Stimulated activated CD4-positive, alpha-beta T cell treated with anti-CD3 and anti-CD28 coated beads, Interleukin-4, amount 100 ng/mL, for 1 hour (primary cell): ENCODE measurements at regions not wholly inside any gene's neighbourhood (a gene's known extent, or its start where the extent isn't known, plus 50 kb on each side); places are given as distances from the start of the nearest gene placed in this dataset.

Source experiments
- DNase-seq: peaks from one replicate; pipeline ENCODE4 v3.0.0-alpha.2; 2020

GRCh38 chr11:79963856-79964645, 523.2 kb upstream of the TENM4 start:
- DNase-seq = no peak

- DNase-seq = no peak
Observed at GRCh38 chr11:79960461-79960860, 519.6 kb upstream of the TENM4 start.

DNA sequence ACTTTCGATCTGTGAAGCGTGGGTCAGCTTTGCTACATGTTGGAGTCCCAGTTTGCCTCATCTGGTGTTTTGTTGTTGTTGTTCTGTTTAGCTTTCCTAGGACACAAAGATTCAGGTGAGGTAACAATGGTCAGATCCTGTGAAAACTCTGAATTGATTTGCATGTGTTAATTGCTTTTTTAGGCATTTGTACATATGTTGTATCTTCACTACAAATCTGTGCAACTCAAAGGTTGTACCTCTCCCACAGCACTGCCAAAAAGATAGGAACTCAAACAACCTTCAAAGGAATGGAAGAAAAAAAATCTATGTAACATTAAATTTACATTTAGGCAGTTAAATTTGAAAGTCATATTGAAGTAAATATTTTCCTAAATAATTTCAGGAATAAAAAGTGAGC, 518.5 kb upstream of the TENM4 start:
- DNase-seq = no peak

DNA sequence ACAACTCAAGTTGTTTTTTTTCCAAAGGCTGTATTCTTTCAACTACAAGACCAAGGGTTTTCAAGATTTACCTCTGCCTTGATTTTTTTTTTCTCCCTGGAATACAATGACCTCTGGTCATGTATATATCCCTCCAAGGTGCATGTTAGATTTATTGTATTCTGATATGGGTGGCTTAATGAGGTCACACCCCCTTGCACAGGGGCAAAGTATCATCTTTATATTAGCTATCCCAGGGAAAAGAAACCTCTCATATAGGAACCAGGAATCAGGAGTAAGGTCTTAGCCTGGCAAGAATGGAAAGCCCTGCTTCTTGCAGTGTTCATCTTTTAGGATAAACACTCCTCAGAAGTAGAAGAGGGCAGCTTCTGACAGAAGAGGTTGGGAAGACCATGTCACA, 516.9 kb upstream of the TENM4 start:
- DNase-seq = no peak

- DNase-seq = no peak
Observed at GRCh38 chr11:79956061-79956460, 515.2 kb upstream of the TENM4 start.

DNA sequence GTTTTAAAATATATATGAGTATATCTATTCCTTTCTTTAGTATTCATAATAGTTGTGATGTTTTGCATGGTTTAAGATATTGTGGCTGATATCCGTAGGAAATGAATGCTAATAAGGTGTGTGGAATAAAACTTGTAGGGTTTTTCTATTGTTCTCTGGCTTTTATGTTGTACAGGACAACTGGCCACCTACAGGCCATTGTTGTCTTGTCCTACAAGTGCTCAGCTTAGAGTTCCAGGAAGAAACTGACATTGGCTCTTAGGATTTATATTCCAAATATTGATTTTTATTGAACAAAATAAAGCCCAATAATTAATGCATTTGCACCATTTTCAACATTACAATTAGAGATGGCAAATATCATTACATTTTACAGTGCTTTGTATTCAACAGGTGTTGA, 512.8 kb upstream of the TENM4 start:
- no peak for DNase-seq

DNA sequence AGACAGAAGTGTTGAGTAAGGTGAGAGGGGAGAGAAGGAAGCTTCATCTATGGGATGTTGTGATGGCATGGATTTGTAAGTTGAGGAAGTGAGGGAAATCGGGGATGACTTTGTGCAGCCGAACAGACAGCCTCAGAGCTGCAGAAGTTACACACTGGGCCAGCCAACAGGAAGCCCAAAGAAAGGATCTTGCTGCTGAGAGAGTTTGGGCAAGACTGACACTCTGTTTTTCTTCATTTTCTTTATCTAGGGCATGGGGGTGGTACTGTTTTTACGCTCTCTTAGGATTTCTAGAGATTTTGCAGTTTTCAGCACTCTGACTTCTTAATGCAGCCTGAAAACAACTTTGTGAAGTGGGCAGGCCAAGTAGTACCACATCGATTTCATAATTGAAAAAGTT, 509.9 kb upstream of the TENM4 start:
- no peak for DNase-seq

- DNase-seq = no peak
Observed at GRCh38 chr11:79950172-79950571, 509.3 kb upstream of the TENM4 start.

DNA sequence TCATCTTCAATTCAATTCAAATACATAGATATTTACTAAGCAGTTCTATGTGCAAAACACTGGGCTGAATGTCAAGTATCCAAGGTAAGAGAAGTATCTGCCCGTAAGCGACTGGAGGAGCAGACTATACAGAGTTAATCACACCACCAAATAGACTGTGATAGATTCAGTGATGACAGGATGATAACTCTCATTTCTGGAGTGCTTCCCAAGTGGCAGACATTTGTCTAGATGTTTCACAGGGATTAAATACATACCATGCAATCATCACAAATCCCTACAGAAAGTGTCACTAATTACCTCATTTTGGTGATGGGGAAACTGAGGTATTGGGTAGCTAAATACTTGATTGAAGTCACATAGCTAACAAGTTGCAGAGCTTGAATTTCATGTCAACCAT, 508.7 kb upstream of the TENM4 start:
- no peak for DNase-seq

GRCh38 chr11:79942646-79943045, 501.8 kb upstream of the TENM4 start:
- no peak for DNase-seq

DNA sequence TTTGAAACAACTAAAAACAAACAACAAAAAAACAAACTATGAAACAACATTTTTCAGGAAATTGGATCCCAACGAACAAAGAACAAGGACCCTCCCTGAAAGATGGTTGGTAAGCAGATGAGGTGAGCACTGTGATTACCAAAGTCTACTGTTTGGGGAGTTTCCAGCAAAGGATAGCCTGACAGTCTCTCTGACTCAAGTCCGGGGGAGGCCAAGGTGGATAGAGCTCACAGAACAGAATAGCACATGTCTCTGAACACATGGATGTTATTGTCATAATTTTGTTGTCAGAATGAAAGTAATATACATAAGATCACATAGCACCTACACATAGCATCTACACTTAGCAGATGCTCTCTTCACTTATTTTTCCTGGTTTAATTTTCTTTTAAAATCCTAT, 501.3 kb upstream of the TENM4 start:
- no peak for DNase-seq

- DNase-seq = no peak
Observed at GRCh38 chr11:79940974-79941735, 500.3 kb upstream of the TENM4 start.

- no peak for DNase-seq
Observed at GRCh38 chr11:79940165-79940564, 499.3 kb upstream of the TENM4 start.

GRCh38 chr11:79939111-79939510, 498.3 kb upstream of the TENM4 start:
- no peak for DNase-seq

GRCh38 chr11:79937676-79938334, 497.0 kb upstream of the TENM4 start:
- no peak for DNase-seq

DNA sequence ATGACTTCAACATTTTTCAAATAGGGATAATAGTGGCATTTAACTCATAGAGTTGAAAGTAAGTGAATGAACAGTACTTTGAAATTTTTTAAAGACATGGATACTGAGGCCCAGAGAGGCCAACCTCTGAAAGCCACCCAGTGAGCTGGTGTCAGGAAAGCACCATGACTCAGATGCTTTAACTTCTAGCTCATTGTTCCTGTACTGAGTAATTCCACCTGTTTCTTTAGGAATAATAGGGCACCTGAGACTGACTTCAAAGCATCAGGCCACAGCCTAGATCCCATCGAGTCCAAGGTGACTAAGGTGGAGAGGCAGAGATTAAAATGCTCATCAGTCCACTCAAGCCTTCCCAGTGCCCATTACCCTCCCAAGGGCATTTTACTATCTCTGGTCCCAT, 491.8 kb upstream of the TENM4 start:
- DNase-seq = no peak

DNA sequence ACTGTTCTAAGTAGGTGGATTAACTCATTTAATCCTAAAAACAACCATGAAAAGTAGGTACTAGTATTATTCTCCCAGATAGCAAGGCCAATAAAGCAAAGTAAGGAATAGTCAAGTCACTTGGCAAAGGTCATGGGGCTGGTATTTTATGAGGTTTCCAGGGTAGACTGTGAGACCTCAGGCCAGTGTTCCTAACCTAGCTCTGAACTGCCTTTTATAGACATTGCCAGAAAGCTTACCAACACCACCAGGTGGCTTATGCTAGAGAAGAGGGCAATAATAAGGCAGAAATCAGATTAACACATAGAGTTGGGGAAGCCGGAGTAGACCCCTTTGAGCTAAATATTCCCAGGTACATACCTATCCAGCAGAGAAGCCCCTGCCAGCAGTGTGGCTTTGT, 490.9 kb upstream of the TENM4 start:
- no peak for DNase-seq

- no peak for DNase-seq
Observed at GRCh38 chr11:79926707-79927106, 485.9 kb upstream of the TENM4 start.

GRCh38 chr11:79925570-79925969, 484.7 kb upstream of the TENM4 start:
- no peak for DNase-seq

DNA sequence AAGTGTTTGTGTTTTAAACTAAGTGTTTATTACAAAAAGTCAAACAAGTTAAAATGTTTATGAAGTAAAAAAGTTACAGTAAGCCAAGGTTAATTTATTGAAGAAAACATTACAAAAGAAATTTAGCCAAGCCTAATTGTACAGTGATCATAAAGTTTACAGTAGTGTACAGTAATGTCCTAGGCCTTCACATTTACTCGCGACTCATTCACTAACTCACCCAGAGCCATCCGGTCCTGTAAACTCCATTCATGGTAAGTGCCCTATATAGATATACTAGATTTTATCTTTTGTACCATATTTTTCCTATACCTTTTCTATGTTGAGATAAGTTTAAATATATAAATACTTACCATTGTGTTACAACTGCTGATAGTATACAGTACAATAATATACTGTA, 481.8 kb upstream of the TENM4 start:
- no peak for DNase-seq

DNA sequence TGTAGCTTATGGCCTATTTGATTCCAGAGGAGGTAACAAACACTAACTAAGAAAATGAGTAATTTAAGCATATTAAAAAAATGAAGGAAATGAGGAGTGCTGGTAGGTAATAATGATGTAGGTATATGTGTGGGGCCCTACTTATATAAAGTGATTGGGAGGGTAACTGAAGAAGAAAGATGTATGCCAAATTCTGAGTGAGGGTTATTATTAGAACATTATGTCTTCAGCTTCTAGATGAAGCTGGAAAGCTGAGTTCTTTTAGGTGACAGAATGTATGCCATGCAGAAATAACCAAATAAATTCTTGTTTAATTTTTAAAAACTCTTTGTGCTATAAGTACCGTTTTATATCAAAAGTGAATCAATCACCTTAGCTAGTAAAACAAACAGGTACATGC, 479.6 kb upstream of the TENM4 start:
- DNase-seq = no peak

DNA sequence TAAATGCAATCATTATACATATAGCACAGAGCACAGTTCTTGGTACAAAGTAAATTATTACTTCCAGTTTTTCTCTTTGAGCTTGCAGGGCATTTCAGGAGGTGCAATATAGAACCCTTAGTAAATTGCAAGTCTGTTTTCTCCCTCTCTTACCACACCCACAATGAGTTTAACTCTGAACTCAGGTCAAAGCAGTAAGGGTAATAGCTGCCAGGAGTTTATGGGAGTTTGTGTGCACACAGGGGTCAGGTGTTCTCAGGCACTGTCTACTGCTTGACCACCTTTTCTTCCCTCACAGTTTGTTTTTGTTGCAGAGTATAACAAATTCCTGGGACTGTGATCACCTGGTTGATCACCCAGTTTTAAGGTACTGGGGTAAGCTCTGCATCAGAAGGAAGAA, 478.5 kb upstream of the TENM4 start:
- no peak for DNase-seq

DNA sequence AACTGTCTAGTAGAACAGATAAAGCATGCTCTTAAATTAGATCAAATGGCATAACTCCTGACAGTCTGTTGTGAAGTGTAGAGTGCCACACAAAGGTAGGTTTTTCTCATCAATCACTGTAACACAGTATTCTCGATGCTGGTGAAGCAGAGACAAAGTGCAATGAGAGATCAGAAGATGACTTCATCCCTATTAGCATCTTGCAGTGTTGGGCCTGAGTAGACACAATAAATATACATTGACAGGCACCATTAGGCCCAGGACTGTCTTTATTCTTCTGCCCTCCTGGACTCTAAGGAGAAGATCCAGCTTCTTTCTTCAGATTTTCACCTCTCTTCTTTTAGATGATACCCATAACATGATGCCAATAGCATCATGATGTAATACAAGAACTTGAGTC, 478.0 kb upstream of the TENM4 start:
- no peak for DNase-seq

- no peak for DNase-seq
Observed at GRCh38 chr11:79906164-79906563, 465.3 kb upstream of the TENM4 start.
